HK-2 (cell line): ENCODE measurements at regions not wholly inside any gene's neighbourhood (a gene's known extent, or its start where the extent isn't known, plus 50 kb on each side); places are given as distances from the start of the nearest gene placed in this dataset.
A peak's percentile ranks its signal among the peaks of the same experiment; 100 is the strongest.

Experiments
- DNase-seq: peaks from one replicate; pipeline ENCODE4 v3.0.0-alpha.2; 2018; ENCODE audit not compliant: unreplicated experiment

GRCh38 chr5:74059706-74060105 is 433.7 kb downstream of the ARHGEF28 start:
- no peak for DNase-seq

- DNase-seq: no peak
These were observed 430.8 kb downstream of the ARHGEF28 start for GRCh38 chr5:74056789-74057164.

GRCh38 chr5:74056107-74056788 is 430.3 kb downstream of the ARHGEF28 start:
- DNase-seq: no peak

DNA sequence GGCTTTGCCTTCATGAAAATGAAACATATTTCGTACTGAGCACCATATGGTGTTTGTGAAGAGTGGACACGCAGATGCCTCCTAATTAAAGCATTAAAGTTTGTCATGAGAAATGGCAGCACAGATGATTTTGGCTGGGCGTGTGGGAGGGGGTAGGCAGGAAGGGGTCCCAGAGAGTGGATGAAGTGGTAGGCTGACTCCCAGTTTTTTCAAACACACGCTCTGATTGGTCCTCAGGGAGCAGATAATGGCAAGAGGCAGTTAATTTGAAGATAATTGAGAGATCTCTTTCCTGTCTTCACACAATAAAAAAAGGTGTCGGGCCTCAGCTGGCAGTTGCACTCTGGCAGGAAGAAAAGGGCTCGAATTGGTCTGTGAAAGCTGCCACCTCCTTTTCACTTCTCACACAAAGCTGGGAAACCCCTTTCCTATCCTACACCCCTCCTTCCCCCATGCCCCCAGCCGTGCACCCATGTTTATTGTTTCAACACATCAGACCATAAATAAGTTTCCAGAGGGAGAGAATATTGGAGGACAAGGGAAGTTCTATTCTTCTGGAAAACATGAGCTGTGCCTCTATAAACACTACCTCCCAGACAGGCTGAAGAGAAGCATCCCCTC is 429.6 kb downstream of the ARHGEF28 start:
- DNase-seq: no peak

DNA sequence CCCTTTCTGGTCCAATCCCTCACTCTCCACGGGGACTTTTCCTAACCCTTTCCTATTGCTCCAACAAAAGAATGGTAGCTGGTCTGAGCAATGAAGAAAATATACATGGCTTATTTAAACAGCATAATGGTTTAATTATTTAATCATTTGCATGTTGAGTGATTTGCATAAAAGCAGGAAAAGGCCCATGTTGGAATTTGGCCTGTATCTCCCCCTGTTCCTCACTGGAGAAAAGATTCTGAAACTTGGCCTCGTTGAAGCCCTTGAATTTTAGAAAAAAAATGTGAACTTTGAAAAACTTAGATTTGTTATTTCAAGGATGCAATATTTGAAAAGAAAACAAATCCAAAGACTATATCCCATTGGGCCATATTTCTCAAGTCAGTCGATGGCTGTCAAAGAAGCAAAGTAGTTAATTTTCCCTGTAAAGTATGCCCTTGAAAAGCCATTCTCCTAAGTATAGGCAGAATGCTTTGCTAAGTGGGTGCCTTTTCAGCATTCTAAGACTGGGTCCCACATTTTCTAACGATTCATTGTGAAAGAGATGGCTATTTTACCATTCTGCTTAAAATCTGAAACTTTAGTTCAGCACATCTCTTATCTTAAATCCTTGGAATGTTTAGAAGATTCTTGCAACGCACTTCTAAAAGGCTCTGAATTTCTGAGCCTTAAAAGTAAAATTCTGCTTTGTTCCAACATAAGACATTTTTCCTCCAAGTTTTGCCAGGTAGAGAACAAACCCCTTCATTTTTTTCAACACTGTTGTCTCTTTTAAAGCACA is 428.8 kb downstream of the ARHGEF28 start:
- DNase-seq: no peak

GRCh38 chr5:74054139-74054538 is 428.1 kb downstream of the ARHGEF28 start:
- DNase-seq: no peak

- DNase-seq: no peak
These were observed 426.6 kb downstream of the ARHGEF28 start for GRCh38 chr5:74052441-74053221.

GRCh38 chr5:74051076-74051475 is 425.1 kb downstream of the ARHGEF28 start:
- DNase-seq: no peak

GRCh38 chr5:74044936-74045335 is 418.9 kb downstream of the ARHGEF28 start:
- DNase-seq: no peak

- DNase-seq: no peak
These were observed 417.0 kb downstream of the ARHGEF28 start for GRCh38 chr5:74042959-74043358.

- DNase-seq: no peak
These were observed 416.6 kb downstream of the ARHGEF28 start for GRCh38 chr5:74042559-74042958.

- DNase-seq: no peak
These were observed 415.9 kb downstream of the ARHGEF28 start for GRCh38 chr5:74041913-74042312.

- no peak for DNase-seq
These were observed 415.0 kb downstream of the ARHGEF28 start for GRCh38 chr5:74040811-74041491.

DNA sequence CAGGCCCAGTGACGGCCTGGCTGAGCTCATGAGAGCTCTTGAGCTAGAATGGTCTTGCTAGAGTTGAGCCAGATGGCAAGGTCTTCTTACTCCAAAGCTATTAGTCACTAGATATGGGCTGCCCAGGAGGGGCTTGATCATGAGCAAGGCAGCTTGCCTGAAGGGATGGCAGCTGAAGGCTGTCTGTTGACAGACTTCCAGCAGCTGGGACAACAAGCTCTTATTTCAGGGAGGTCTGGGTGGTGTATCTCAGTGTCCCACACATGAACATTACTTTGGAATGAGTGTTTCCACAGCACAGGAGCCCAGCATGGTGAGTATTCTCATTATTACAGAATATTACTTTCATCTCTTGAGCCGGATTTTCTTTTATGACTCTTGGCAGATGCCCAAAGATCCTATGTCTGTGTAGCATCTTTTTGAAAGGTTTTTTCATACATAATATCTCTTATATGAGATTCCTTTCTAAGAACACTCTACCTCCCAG is 414.1 kb downstream of the ARHGEF28 start:
- no peak for DNase-seq

DNA sequence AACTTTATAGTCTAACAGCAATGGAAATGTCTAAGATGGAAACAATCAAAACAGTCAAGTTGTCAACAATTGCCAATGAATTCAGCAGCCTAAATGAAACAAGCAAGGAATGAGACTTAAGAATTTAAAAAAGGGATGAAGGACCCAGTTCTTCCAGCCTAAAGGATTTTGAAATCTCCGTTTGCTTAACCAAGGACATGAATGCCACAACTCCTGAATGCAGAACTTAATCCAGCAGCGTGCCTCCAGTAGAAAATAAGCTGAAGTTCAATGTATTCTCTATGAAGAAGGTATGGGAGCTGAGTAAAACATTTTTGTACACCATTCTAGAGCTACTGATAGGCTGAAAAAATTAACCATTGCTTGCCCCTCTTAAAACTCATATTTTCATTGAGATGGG is 411.3 kb downstream of the ARHGEF28 start:
- no peak for DNase-seq

DNA sequence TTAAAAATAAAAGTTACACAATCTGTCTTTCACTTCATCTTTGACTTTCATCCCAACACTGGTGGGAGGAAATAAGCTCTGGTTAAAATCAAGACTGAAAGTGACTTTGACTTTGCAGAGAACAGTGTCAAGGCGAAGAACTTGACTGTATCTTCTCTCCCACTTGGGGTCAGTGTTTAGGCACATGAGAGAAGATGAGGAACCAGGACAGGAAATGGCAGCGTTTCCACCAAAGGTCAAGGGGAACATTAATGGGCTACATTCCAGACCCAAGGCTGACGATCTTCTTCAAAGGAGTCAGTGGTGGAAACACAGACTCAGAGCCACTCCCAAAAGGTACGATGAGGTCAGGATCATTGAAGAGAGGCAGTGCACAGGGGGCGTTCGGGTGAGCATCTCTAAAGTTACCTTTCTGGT is 409.5 kb downstream of the ARHGEF28 start:
- peak; percentile 27 for DNase-seq

DNA sequence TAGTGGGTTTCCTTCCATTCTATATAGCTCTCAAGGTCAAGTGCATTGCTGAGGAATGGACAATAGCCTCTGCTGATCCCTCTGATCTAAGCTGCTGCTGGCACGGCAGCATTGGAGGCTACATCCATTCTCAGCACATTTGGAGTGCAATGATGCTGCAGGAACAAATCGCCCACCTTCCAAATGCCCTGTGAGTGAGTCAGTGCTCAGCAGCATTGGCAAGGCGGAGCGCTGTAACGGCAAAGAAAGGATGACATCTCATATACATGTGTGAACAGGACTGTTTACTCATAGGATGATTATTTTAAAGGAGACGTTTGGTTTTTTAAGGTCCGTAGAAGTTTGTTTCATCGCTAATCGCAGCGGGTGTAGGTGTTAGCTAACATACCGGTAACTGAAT is 408.7 kb downstream of the ARHGEF28 start:
- DNase-seq: peak; percentile 44

DNA sequence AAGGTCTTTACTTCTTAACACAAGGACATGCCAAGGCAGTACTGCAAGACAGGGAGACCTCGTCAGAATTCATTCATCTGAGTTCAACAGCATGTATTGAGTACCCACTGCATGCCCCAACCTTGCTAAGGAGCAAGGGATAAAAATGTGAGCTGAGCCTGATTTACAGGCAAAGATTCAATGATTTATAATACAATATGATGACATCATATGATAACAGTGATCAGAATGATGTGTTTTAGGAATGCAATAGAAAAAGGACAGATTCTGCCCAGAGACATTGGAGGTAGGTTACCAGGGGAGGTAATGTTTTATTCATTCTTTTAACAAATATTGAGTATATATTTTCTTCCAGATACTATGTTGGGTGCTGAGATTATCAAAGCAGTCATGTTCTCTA is 406.6 kb downstream of the ARHGEF28 start:
- no peak for DNase-seq

GRCh38 chr5:74031536-74031935 is 405.5 kb downstream of the ARHGEF28 start:
- no peak for DNase-seq

GRCh38 chr5:74030821-74031220 is 404.8 kb downstream of the ARHGEF28 start:
- no peak for DNase-seq

DNA sequence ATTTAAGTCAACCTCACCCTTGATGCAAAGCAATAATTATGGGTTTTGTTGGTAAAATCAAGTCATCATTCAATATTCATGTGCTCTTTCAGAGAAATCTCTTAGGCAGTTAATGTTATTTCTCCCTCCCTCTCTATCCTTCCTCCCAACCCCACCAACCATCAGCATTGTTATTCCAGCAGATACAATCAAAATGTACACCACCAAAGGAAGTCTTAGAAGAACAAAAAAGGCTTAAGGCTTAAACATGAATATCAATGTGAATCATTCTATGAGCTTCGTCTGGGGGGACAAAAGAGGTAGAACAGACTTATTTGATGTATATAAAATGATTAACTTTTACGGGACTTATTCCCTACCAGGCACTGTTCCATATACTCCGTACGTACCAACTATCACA is 404.4 kb downstream of the ARHGEF28 start:
- no peak for DNase-seq
